ENCODE measurements at regions not wholly inside any gene's neighbourhood (a gene's known extent, or its start where the extent isn't known, plus 50 kb on each side); places are given as distances from the start of the nearest gene placed in this dataset.

- no peak for TF ChIP-seq POLR2A (IDR thresholded peaks at IDR 0.05)
- TF ChIP-seq, protein P1, sequence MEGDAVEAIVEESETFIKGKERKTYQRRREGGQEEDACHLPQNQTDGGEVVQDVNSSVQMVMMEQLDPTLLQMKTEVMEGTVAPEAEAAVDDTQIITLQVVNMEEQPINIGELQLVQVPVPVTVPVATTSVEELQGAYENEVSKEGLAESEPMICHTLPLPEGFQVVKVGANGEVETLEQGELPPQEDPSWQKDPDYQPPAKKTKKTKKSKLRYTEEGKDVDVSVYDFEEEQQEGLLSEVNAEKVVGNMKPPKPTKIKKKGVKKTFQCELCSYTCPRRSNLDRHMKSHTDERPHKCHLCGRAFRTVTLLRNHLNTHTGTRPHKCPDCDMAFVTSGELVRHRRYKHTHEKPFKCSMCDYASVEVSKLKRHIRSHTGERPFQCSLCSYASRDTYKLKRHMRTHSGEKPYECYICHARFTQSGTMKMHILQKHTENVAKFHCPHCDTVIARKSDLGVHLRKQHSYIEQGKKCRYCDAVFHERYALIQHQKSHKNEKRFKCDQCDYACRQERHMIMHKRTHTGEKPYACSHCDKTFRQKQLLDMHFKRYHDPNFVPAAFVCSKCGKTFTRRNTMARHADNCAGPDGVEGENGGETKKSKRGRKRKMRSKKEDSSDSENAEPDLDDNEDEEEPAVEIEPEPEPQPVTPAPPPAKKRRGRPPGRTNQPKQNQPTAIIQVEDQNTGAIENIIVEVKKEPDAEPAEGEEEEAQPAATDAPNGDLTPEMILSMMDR (IDR thresholded peaks at IDR 0.05) = no peak
These were observed 372.7 kb downstream of the MEI4 start for GRCh38 chr6:78025502-78025901.

Data from Peyer's patch (tissue), 4 donors.